IMR-90 (cell line): ENCODE measurements at regions not wholly inside any gene's neighbourhood (a gene's known extent, or its start where the extent isn't known, plus 50 kb on each side); places are given as distances from the start of the nearest gene placed in this dataset.

Experiments used
- ATAC-seq: fragments of 200-7000 bp; cut with Tn5 transposase; 2 replicates; pipeline ENCODE4 v1.9.1; 2020; ENCODE audit warnings: low read depth, mild to moderate bottlenecking, moderate library complexity
- BruUV-seq: library from RNA; stranded (reverse); fragments of 400-500 nt; replicated peaks from 2 replicates; lab custom pipeline; 2021; lab: Mats Ljungman, UMichigan
- CTCF ChIA-PET: fragments of 300-600 bp; formaldehyde crosslinking; extraction: SDS; loops from one replicate; lab custom pipeline; 2021; ENCODE audit warnings: antibody characterized with exemption; lab: Yijun Ruan, JAX
- POLR2A ChIA-PET: fragments of 300-600 bp; sonication (Branson Sonifier 250); formaldehyde crosslinking; loops from one replicate; lab custom pipeline; 2022; ENCODE audit warnings: antibody characterized with exemption; ENCODE audit not compliant: unreplicated experiment; lab: Charles Lee
- DNase-seq: peaks from one replicate; pipeline ENCODE4 v3.0.0; 2013
- H2AFZ ChIP-seq: replicated peaks from 2 replicates; pipeline ENCODE3; 2013; ENCODE audit warnings: low read length, mild to moderate bottlenecking; ENCODE audit not compliant: poor library complexity
- H2AK5ac ChIP-seq: 2 replicates; pipeline ENCODE4 v1.6.1; 2013; ENCODE audit warnings: low read depth, low read length, inconsistent platforms
- H2AK9ac ChIP-seq: replicated peaks from 2 replicates; pipeline ENCODE3; 2013; ENCODE audit warnings: mild to moderate bottlenecking, low read depth, low read length, moderate library complexity; ENCODE audit not compliant: poor library complexity
- H2BK120ac ChIP-seq: 2 replicates; pipeline ENCODE4 v1.6.1; 2013; ENCODE audit warnings: low read depth, low read length, inconsistent platforms
- H2BK15ac ChIP-seq: 3 replicates; pipeline ENCODE4 v1.6.1; 2013; ENCODE audit warnings: low read depth, low read length, inconsistent platforms
- H2BK20ac ChIP-seq: 2 replicates; pipeline ENCODE4 v1.6.1; 2013; ENCODE audit warnings: low read depth, mild to moderate bottlenecking, inconsistent platforms, low read length, moderate library complexity
- H2BK5ac ChIP-seq: 2 replicates; pipeline ENCODE4 v1.6.1; 2013; ENCODE audit warnings: mild to moderate bottlenecking, low read depth, low read length, inconsistent platforms; ENCODE audit not compliant: poor library complexity, severe bottlenecking
- H3K14ac ChIP-seq: replicated peaks from 2 replicates; pipeline ENCODE4 v1.6.1; 2013; ENCODE audit warnings: low read depth, low read length, inconsistent platforms
- H3K18ac ChIP-seq: 2 replicates; pipeline ENCODE4 v1.6.1; 2013; ENCODE audit warnings: low read depth, low read length, control low read depth
- H3K23ac ChIP-seq: 2 replicates; pipeline ENCODE4 v1.6.1; 2013; ENCODE audit warnings: low read depth, low read length, inconsistent platforms
- H3K27ac ChIP-seq: 2 replicates; pipeline ENCODE4 v1.5.1; 2013; ENCODE audit warnings: mild to moderate bottlenecking, control low read depth, low read length; ENCODE audit not compliant: insufficient read depth
- H3K27me3 ChIP-seq: 2 replicates; pipeline ENCODE4 v1.6.1; 2013; ENCODE audit warnings: low read length; ENCODE audit not compliant: control insufficient read depth, insufficient read depth
- H3K36me3 ChIP-seq: 2 replicates; pipeline ENCODE4 v1.6.1; 2013; ENCODE audit warnings: low read length, mixed read lengths; ENCODE audit not compliant: control insufficient read depth, insufficient read depth
- H3K4ac ChIP-seq: 2 replicates; pipeline ENCODE4 v1.6.1; 2013; ENCODE audit warnings: low read depth, low read length, inconsistent platforms
- H3K4me1 ChIP-seq: 2 replicates; pipeline ENCODE4 v1.6.1; 2013; ENCODE audit warnings: low read length, mixed read lengths; ENCODE audit not compliant: control insufficient read depth, insufficient read depth
- H3K4me2 ChIP-seq: 2 replicates; pipeline ENCODE4 v1.6.1; 2013; ENCODE audit warnings: low read depth, mild to moderate bottlenecking, control low read depth, low read length, moderate library complexity
- H3K4me3 ChIP-seq: 2 replicates; pipeline ENCODE4 v1.5.1; 2013; ENCODE audit warnings: low read depth, mild to moderate bottlenecking, control low read depth, low read length, moderate library complexity; ENCODE audit not compliant: insufficient read depth
- H3K56ac ChIP-seq: 2 replicates; pipeline ENCODE4 v1.6.1; 2013; ENCODE audit warnings: low read length, inconsistent platforms; ENCODE audit not compliant: insufficient read depth; ENCODE audit errors: extremely low read depth
- H3K79me1 ChIP-seq, 2 experiments: 2 replicates each; pipeline ENCODE4 v1.6.1; 2013; ENCODE audit warnings: low read length in 2 of 2, inconsistent platforms in 1 of 2, low read depth in 1 of 2
- H3K9ac ChIP-seq: 2 replicates; pipeline ENCODE4 v1.6.1; 2013; ENCODE audit warnings: low read depth, low read length, control low read depth
- H3K9me1 ChIP-seq: 2 replicates; pipeline ENCODE4 v1.6.1; 2013; ENCODE audit warnings: low read length, inconsistent platforms; ENCODE audit not compliant: insufficient read depth
- H3K9me3 ChIP-seq: 2 replicates; pipeline ENCODE4 v1.6.1; 2013; ENCODE audit warnings: low read length; ENCODE audit not compliant: control insufficient read depth, insufficient read depth
- H4K20me1 ChIP-seq: 2 replicates; pipeline ENCODE4 v1.6.1; 2013; ENCODE audit warnings: low read length, inconsistent platforms; ENCODE audit not compliant: insufficient read depth
- H4K5ac ChIP-seq: 2 replicates; pipeline ENCODE4 v1.6.1; 2013; ENCODE audit warnings: mild to moderate bottlenecking, low read depth, low read length, control low read depth
- H4K8ac ChIP-seq, 2 experiments: 2 replicates each; pipeline ENCODE4 v1.6.1; 2013; ENCODE audit warnings: low read depth in 2 of 2, low read length in 2 of 2, control low read depth in 1 of 2, inconsistent platforms in 1 of 2
- H4K91ac ChIP-seq: 2 replicates; pipeline ENCODE4 v1.6.1; 2013; ENCODE audit warnings: low read depth, low read length, inconsistent platforms; ENCODE audit not compliant: insufficient read depth
- BHLHE40 ChIP-seq: fragments of 150-350 bp; IDR thresholded peaks from 2 replicates; pipeline ENCODE4 v1.6.1; 2016; ENCODE audit warnings: mild to moderate bottlenecking, low read depth, low read length
- CHD1 ChIP-seq: IDR thresholded peaks from 2 replicates; pipeline ENCODE4 v1.6.1; 2012; ENCODE audit warnings: low read depth, low read length, improper control_type of control experiment
- MAFK ChIP-seq: IDR thresholded peaks from 2 replicates; pipeline ENCODE4 v1.6.1; 2012; ENCODE audit warnings: low read depth, low read length, improper control_type of control experiment
- NFE2L2 ChIP-seq: fragments of 150-350 bp; IDR thresholded peaks from 2 replicates; pipeline ENCODE4 v1.6.1; 2016; ENCODE audit warnings: low read depth, mild to moderate bottlenecking, low read length
- POLR2A ChIP-seq: IDR thresholded peaks from 2 replicates; pipeline ENCODE4 v1.6.1; 2012; ENCODE audit warnings: mild to moderate bottlenecking, low read depth, low read length
- RFX5 ChIP-seq: IDR thresholded peaks from 2 replicates; pipeline ENCODE4 v1.8.0; 2012; ENCODE audit warnings: low read depth, mild to moderate bottlenecking, low read length, moderate library complexity
- SMC3 ChIP-seq: fragments of 150-350 bp; IDR thresholded peaks from 2 replicates; pipeline ENCODE4 v1.6.1; 2016; ENCODE audit warnings: low read depth, mild to moderate bottlenecking, antibody characterized with exemption, low read length, moderate library complexity
- dilution Hi-C: fragments of 300-500 bp; cut with HindIII; formaldehyde crosslinking; loops from one replicate; pipeline ENCODE4 v1.14.3; 2018; ENCODE audit warnings: low sequenced_read_pairs; ENCODE audit not compliant: unreplicated experiment
- in situ Hi-C: fragments of 300-500 bp; cut with MboI; formaldehyde crosslinking; loops from 3 replicates; pipeline ENCODE4 v1.14.3; 2019; ENCODE audit warnings: low sequenced_read_pairs, inconsistent platforms, mixed read lengths
- intact Hi-C: fragments of 100-400 bp; cut with micrococcal nuclease; formaldehyde crosslinking; loops from 2 replicates; pipeline ENCODE4 v1.10.0; 2022

DNA sequence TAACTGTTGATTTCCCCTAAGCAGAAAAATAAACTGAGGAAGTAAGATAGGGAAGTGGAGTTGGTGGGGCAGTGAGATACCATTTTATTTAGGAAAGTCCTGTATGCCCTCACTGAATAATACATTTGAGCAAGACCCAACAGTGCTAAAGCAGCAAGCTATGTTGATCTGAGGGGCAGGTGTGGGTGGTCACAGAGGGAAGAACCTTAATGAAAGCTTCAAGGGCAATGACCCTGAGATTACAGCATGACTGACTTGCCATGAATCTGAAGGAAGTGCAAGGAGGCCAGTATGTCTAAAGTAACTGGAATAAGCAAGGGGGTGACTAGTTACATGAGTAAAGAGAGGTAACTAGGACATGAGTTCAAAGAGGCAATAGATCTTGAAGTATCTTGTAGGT, 159.5 kb downstream of the CD47 start:
- Histone ChIP-seq H2BK15ac (no peak overlapping the region), H2AK9ac (no peak overlapping the region), H3K4me1 (no peaks in the 10 kb centered on the region), H3K27me3 (no peaks in the 10 kb centered on the region; the same call in 1 of the 2 replicates), H3K9me1 (no peaks in the 10 kb centered on the region), H3K27ac (no peak overlapping the region), H3K23ac (no peak overlapping the region), H2BK20ac (no peak overlapping the region), H4K20me1 (no peaks in the 10 kb centered on the region), H3K9me3 (no peaks in the 10 kb centered on the region), H3K14ac (no peak overlapping the region), H2BK5ac (no peak overlapping the region), H3K79me1 (no peaks in the 10 kb centered on the region), H4K5ac (no peak overlapping the region), H4K8ac (no peak overlapping the region), H3K9ac (no peak overlapping the region), H3K36me3 (no peaks in the 10 kb centered on the region), H3K4me3 (no peak overlapping the region), H2AFZ (no peak overlapping the region), H3K4me2 (no peak overlapping the region), H2AK5ac (no peak overlapping the region), H4K91ac (no peak overlapping the region), H3K18ac (no peak overlapping the region), H3K56ac (no peak overlapping the region), H3K4ac (no peak overlapping the region), H2BK120ac (no peak overlapping the region)
- dilution Hi-C loops, result no loop called here
- in situ Hi-C loops, result no loop called here
- ATAC-seq (no peak), DNase-seq (no peak)
- intact Hi-C loops, result no loop called here
- no TSS peak for BruUV-seq
- POLR2A ChIA-PET, result no interaction called here
- TF ChIP-seq SMC3, result no peak
- TF ChIP-seq MAFK, result no peak
- no peak for TF ChIP-seq RFX5
- no peak for TF ChIP-seq BHLHE40
- no peak for TF ChIP-seq CHD1
- TF ChIP-seq NFE2L2, result no peak
- TF ChIP-seq POLR2A, result no peak
- CTCF ChIA-PET, result no interaction called here
